C4-2B (cell line): ENCODE measurements at regions not wholly inside any gene's neighbourhood (a gene's known extent, or its start where the extent isn't known, plus 50 kb on each side); places are given as distances from the start of the nearest gene placed in this dataset.

Source experiments
- CTCF ChIP-seq: fragments of 450-650 bp; conservative IDR thresholded peaks from 2 replicates; pipeline ENCODE4 v1.5.1; 2017; ENCODE audit warnings: mild to moderate bottlenecking
- ZFX ChIP-seq: fragments of 450-650 bp; IDR thresholded peaks from 2 replicates; pipeline ENCODE4 v1.6.1; 2017

GRCh38 chr6:43937236-43938177 lies 167.5 kb downstream of the VEGFA start:
- TF ChIP-seq CTCF (no peak), ZFX (no peak)
